ENCODE measurements at regions not wholly inside any gene's neighbourhood (a gene's known extent, or its start where the extent isn't known, plus 50 kb on each side); places are given as distances from the start of the nearest gene placed in this dataset.

GRCh38 chr4:110898290-110898689 is 275.4 kb upstream of the PITX2 start:
- no peaks in the 10 kb centered on the region for H3K9me3 ChIP-seq (ENCODE audit: severe bottlenecking)
- TF ChIP-seq CTCF (IDR thresholded peaks at IDR 0.05; ENCODE audit: low read depth, low read length) = no peak
- H3K4me3 ChIP-seq (ENCODE audit: low read depth, low read length) = no peak overlapping the region
- no peak for DNase-seq
- H3K27me3 ChIP-seq (ENCODE audit: insufficient read depth, low read depth, severe bottlenecking) = peaks cover 58% of the 10 kb centered on the region
- H3K36me3 ChIP-seq = no peaks in the 10 kb centered on the region
- no peak overlapping the region for H3K27ac ChIP-seq

- DNase-seq = no peak
- no peak for TF ChIP-seq CTCF (IDR thresholded peaks at IDR 0.05; ENCODE audit: low read depth, low read length)
- H3K9me3 ChIP-seq (ENCODE audit: severe bottlenecking) = no peaks in the 10 kb centered on the region
- peaks cover 53% of the 10 kb centered on the region for H3K27me3 ChIP-seq (ENCODE audit: insufficient read depth, low read depth, severe bottlenecking)
- no peaks in the 10 kb centered on the region for H3K36me3 ChIP-seq
- no peak overlapping the region for H3K4me3 ChIP-seq (ENCODE audit: low read depth, low read length)
- H3K27ac ChIP-seq = no peak overlapping the region
Observed at GRCh38 chr4:110900213-110900769, 277.4 kb upstream of the PITX2 start.

GRCh38 chr4:110902500-110902899 is 279.6 kb upstream of the PITX2 start:
- DNase-seq = no peak
- H3K4me3 ChIP-seq (ENCODE audit: low read depth, low read length) = no peak overlapping the region
- peaks cover 51% of the 10 kb centered on the region for H3K27me3 ChIP-seq (ENCODE audit: insufficient read depth, low read depth, severe bottlenecking)
- no peaks in the 10 kb centered on the region for H3K9me3 ChIP-seq (ENCODE audit: severe bottlenecking)
- H3K36me3 ChIP-seq = no peaks in the 10 kb centered on the region
- no peak for TF ChIP-seq CTCF (IDR thresholded peaks at IDR 0.05; ENCODE audit: low read depth, low read length)
- H3K27ac ChIP-seq = no peak overlapping the region

GRCh38 chr4:110904435-110905065 is 281.7 kb upstream of the PITX2 start:
- no peak overlapping the region for H3K4me3 ChIP-seq (ENCODE audit: low read depth, low read length)
- H3K9me3 ChIP-seq (ENCODE audit: severe bottlenecking) = no peaks in the 10 kb centered on the region
- no peak overlapping the region for H3K27ac ChIP-seq
- no peak for TF ChIP-seq CTCF (IDR thresholded peaks at IDR 0.05; ENCODE audit: low read depth, low read length)
- H3K36me3 ChIP-seq = no peaks in the 10 kb centered on the region
- DNase-seq = no peak
- peaks cover 45% of the 10 kb centered on the region for H3K27me3 ChIP-seq (ENCODE audit: insufficient read depth, low read depth, severe bottlenecking)

- H3K27ac ChIP-seq = no peak overlapping the region
- DNase-seq = no peak
- no peaks in the 10 kb centered on the region for H3K36me3 ChIP-seq
- peaks cover 37% of the 10 kb centered on the region for H3K27me3 ChIP-seq (ENCODE audit: insufficient read depth, low read depth, severe bottlenecking)
- no peak for TF ChIP-seq CTCF (IDR thresholded peaks at IDR 0.05; ENCODE audit: low read depth, low read length)
- no peaks in the 10 kb centered on the region for H3K9me3 ChIP-seq (ENCODE audit: severe bottlenecking)
- H3K4me3 ChIP-seq (ENCODE audit: low read depth, low read length) = no peak overlapping the region
Observed at GRCh38 chr4:110905367-110905766, 282.5 kb upstream of the PITX2 start.

Data from WERI-Rb-1 (cell line).